ENCODE measurements at regions not wholly inside any gene's neighbourhood (a gene's known extent, or its start where the extent isn't known, plus 50 kb on each side); places are given as distances from the start of the nearest gene placed in this dataset.

DNA sequence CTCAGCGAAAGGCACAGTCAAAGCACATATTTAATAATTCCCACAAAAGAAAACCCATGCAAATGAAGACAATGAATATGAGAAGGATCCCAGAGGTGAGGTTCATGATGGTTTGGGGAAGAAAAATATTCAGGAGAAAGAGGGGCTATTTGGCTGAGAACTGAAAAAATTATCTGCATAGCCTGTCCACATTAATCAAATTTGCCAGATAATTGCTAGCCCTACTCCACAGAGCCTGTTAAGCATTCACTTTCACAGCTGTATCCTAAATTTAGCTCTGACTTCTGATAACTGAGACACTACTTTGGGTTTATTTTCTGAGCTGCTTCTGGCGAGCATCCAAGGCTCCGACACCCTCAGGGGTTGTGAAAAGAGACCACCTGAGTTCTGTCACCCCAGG, 176.2 kb downstream of the HERPUD2 start:
- TF ChIP-seq POLR2A (IDR thresholded peaks at IDR 0.05) = no peak
- TF ChIP-seq, protein P1, sequence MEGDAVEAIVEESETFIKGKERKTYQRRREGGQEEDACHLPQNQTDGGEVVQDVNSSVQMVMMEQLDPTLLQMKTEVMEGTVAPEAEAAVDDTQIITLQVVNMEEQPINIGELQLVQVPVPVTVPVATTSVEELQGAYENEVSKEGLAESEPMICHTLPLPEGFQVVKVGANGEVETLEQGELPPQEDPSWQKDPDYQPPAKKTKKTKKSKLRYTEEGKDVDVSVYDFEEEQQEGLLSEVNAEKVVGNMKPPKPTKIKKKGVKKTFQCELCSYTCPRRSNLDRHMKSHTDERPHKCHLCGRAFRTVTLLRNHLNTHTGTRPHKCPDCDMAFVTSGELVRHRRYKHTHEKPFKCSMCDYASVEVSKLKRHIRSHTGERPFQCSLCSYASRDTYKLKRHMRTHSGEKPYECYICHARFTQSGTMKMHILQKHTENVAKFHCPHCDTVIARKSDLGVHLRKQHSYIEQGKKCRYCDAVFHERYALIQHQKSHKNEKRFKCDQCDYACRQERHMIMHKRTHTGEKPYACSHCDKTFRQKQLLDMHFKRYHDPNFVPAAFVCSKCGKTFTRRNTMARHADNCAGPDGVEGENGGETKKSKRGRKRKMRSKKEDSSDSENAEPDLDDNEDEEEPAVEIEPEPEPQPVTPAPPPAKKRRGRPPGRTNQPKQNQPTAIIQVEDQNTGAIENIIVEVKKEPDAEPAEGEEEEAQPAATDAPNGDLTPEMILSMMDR (IDR thresholded peaks at IDR 0.05) = no peak
- no peak for TF ChIP-seq EP300 (IDR thresholded peaks at IDR 0.05)

Measured in sigmoid colon (tissue), 4 donors.